ENCODE measurements at regions not wholly inside any gene's neighbourhood (a gene's known extent, or its start where the extent isn't known, plus 50 kb on each side); places are given as distances from the start of the nearest gene placed in this dataset.
"Not testable (repeated sequence)": the region's sequence is repeated elsewhere in the genome, so short reads cannot be mapped to it uniquely, and the experiment has no call there.

DNA sequence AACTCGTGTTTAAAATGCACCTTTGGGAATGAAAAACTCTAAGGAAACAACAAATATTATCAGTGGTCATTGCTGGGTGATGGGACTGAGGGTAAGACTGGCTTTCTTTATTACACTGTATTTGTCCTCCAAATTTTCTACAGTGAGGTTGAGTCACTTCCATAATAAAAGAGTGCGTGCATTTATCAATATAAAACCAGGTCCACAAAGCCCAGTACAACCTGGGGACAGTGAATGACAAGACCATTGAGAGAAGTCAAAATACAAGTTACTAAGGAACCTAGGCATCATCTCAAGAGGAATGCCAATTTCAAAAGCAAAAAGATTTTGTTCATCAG lies 76.4 kb downstream of the MAGED4 start:
- DNase-seq, result no peak

DNA sequence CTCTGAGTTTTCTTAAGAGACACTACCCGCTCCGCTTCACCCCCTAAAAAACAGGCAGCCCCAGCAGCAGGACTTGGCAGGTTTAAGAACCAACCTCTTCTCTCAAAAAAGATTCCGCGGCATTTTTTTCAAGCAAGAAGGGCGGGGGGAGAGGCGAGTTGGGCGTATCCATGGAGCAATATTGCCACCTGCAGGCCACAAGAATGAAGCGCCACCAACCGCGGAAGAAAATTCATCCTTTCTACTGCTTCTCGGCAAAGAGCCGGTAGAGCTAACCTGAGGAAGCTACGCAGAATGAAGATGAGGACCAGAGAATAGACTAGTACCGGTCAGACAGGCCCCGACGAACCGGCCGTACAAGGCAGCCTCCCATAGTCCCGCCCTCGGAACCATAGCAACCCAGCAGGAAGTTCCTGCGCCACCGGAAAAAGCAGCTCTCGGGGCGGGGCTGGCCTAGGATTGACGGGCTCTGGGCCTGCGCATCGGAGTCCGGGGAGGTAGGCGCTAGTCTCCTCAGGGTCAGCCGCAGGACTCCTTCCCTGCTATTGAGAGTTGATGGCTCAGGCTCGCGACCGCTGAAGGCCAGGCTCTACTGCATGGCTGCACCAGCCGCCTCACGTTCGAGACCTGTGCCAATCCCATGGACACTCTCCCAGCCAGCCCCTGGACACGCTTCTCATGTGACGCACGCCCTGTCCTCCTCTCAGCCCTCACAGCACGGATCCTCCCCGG lies 76.9 kb downstream of the MAGED4 start:
- DNase-seq, result peak; percentile 73

DNA sequence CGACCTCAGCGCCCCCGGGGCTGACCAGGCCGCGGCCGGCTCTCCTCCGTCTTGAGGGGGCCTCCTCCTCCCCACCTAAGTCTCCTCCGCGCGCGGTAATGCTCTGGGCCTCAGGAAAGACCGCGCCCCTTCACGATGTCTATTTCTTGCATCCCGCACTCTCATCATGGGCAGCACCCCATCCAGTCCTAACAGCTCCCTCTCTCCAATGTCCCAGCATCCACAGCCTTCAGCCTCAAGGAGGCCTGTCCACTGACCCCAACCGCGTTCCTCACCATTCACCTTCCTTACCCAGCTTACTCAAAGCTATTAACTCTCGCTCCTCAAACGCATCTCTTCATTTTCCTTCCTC lies 77.5 kb downstream of the MAGED4 start:
- DNase-seq, result no peak

DNA sequence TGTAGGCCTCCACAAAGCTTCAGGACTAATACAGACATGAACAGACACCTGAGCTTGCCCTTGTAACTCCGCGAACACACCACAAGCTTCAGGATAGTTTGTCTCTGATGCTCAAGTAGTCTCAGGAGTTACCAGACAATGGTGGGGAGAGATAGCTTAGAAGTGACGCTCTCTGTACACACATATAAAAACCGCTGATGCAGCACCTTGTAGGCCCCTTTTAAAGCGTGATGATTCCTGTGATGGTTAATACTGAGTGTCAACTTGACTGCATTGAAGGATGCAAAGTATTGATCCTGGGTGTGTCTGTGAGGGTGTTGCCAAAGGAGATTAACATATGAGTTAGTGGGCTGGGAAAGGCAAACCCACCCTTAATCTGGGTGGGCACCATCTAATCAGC lies 78.7 kb downstream of the MAGED4 start:
- DNase-seq, result no peak

DNA sequence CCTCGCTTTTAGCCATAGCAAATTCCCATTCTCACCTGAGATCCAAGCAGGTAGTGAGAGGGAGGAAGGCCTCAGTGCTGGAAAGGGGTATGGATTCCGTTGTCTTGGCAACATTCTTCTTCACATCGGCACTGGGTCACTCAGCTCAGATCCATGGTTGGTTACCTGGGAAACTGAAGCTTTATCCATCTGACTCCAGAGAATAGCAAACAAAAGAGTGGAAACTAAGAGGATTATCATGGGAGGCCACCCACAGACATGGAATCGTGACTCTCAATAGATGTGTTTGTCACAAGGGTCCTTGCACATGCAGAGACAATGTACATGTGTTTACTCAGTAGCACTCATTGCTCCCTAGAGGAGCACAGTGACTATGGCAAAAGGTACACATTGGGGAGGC lies 81.0 kb downstream of the MAGED4 start:
- DNase-seq, result no peak

DNA sequence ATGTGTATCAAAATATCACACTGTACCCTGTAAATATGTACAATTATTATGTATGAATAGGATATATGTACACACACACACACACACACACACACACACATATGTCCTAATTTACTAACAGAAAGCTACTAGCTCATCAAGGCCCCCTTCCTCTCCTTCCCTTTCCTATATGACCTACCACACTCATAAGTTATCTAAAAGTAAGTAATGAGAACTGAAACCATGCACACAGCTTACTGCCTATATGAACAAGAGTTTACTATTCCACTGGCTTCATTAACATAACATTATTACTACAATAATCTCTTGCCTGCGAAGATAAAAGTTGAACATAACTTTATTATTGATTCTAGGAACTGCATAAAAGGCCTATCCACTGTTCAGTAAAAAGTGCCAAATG lies 83.8 kb downstream of the MAGED4 start:
- not testable (repeated sequence) for DNase-seq

DNA sequence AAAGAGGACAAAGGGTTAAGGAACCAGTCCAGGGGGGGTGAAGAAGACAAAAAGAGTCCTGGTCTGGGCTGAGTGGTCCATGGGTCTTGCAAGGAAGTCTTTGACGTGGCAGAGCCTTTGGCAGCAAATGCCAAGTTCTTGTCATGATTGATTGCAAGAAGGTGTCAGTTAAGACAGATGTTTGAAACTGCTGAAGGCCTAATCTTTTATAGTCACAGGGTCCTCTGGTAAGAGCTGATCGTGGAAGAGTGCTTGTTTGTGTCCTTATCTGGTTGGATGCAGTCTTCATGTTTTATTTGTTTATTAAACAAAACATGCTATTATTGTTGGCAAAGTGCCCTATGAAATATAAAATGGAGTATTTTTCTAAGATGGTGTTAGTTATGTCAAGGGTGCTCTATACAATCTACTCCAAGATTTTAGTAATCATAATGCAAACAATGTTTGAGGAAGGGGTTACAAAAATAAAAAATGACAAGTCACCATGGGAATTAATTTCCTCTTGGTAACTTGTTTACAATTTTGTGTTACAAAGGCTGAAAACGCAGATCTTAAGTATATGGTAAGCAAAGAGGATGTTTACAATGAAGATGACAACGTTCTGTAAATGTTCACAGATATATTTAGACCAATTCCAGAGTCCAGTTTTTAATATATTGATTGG lies 85.9 kb downstream of the MAGED4 start:
- no peak for DNase-seq

DNA sequence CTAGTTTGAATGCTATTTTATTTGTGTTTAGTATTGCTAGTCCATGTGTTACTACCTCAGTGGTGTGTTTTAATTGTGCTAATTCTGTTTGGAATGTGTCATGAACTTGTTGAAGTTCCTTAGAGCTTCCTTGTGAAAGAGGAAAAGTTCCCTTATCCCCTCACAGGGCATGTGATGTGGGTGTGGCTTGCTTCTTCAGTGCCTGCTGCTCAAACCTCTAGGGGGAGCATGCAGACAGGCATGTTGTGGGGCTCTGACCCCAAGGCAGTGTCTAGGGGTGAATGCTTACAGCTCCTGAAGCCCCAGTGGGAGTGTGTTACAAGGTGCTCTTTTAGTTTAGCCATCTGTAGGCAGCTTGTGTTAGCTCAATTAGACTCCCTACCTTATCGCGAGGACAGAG lies 86.5 kb downstream of the MAGED4 start:
- no peak for DNase-seq

DNA sequence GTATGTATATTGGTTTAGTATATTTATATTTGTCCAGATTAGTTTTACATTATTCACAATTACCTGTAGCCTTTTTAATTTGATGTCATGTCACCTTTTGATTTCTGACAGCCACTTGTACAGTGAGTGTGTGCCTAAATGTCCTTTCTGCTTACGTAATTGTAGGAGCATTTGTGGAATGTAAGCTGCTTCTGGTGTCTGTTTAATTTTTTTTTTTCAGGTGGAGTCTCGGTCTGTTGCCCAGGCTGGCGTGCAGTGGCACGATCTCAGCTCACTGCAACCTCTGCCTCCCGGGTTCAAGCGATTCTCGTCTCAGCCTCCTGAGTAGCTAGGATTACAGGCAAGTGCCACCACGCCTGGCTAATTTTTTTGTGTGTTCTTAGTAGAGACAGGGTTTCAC lies 91.2 kb upstream of the XAGE2 start:
- DNase-seq, result no peak

DNA sequence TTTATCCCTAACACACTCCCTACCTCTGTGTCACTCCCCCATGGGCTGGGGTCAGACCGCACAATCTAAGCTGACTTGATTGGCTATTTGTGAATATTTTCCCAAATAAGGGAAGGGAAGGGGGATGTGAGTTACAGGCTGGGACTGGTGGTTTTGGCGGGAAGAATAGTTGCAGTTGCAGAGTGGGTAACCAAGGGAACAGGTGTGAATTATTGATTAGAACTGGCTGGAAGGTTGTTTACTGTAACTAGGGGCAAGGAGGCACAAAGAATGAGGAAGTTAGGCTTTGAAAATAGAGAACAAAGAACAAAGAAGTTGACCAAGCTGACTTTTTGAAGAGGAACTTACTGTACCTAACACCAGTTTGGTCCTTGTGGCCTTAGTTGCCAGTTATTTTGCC lies 88.0 kb upstream of the XAGE2 start:
- no peak for DNase-seq

DNA sequence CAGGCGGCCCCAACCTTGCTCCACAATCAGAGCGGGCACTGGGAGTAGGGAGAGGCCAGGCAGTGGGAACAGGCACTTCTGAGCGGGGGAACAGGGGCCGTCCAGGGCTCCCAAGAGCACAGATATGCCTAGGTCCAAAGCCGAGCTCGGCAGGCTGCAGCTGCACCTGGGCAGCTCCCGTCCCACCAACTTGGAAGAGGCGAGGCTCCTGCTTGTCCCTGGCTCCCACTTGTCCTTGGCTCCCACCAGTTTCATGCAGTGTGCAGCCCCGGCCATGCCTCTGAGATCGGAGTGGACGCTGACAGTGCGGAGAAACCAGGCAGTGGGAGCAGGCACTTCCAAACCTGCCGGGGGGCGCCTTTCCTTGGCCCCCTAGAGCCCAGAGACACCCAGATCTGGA lies 84.0 kb upstream of the XAGE2 start:
- no peak for DNase-seq

DNA sequence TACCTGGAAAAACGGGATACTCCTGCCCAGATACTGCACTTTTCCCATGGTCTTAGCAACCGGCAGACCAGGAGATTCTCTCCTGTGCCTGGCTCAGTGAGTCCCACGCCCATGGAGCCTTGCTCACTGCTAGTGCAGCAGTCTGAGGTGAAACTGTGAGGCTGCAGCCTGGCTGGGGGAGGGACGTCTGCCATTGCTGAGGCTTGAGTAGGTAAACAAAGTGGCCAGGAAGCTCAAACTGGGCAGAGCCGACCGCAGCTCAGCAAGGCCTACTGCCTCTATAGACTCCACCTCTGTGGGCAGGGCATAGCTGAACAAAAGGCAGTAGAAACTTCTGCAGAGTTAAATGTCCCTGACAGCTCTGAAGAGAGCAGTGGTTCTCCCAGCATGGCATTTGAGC lies 69.9 kb upstream of the XAGE2 start:
- not testable (repeated sequence) for DNase-seq

DNA sequence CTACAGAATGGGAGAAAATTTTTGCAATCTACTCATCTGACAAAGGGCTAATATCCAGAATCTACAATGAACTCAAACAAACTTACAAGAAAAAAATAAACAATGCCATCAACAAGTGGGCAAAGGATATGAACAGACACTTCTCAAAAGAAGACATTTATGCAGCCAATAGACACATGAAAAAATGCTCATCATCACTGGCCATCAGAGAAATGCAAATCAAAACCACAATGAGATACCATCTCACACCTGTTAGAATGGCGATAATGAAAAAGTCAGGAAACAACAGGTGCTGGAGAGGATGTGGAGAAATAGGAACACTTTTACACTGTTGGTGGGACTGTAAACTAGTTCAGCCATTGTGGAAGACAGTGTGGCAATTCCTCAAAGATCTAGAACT lies 60.3 kb upstream of the XAGE2 start:
- not testable (repeated sequence) for DNase-seq

Data from NCI-H1105 (cell line).